Uterus (tissue), 2 donors: ENCODE measurements at regions not wholly inside any gene's neighbourhood (a gene's known extent, or its start where the extent isn't known, plus 50 kb on each side); places are given as distances from the start of the nearest gene placed in this dataset.

Experiments
- CTCF ChIP-seq, 4 experiments: fragments of 200-600 bp in 2 of 4; fragments of 450-650 bp in 2 of 4; sonication (generic) in 2 of 4; IDR thresholded peaks; one replicate each; pipeline ENCODE4 v1.5.1; 2016 to 2019; ENCODE audit warnings: antibody characterized with exemption in 4 of 4, mild to moderate bottlenecking in 2 of 4, moderate library complexity in 1 of 4
- POLR2A ChIP-seq, 2 donors: fragments of 450-650 bp; IDR thresholded peaks; one replicate each; pipeline ENCODE4 v1.6.1; 2016; ENCODE audit warnings: antibody characterized with exemption in 2 of 2, mild to moderate bottlenecking in 1 of 2, moderate library complexity in 1 of 2

- TF ChIP-seq CTCF (IDR thresholded peaks at IDR 0.05) (no peak), POLR2A (IDR thresholded peaks at IDR 0.05) (no peak)
These were observed 534.5 kb upstream of the KCNMB2 start for GRCh38 chr3:178001670-178002101.
